ENCODE measurements at regions not wholly inside any gene's neighbourhood (a gene's known extent, or its start where the extent isn't known, plus 50 kb on each side); places are given as distances from the start of the nearest gene placed in this dataset.

DNA sequence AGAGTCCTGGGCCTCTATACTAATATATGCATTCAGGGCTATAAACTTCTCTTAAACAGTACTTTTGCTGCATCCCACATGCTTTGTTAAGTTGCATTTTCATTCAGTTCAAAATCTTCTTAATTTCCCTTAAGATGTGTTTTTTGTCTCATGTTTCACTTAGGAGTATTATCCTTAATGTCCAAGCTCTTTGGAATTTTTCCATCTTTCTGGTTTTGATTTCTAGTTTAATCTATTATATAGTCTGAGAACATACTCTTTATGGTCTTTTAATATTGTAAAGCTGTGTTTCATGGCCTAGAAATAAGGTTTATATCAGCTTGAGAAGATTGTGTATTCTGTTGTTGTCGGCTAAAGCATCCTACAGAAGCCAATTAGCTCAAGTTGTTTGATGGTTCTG is 1041.8 kb downstream of the PLA2G4A start:
- no peak for TF ChIP-seq POLR2AphosphoS5 (IDR thresholded peaks at IDR 0.05; ENCODE audit: borderline replicate concordance, low read depth, low read length)
- no peak for TF ChIP-seq EZH2 (IDR thresholded peaks at IDR 0.05)

Data from SK-N-MC (cell line).